DND-41 (cell line): ENCODE measurements at regions not wholly inside any gene's neighbourhood (a gene's known extent, or its start where the extent isn't known, plus 50 kb on each side); places are given as distances from the start of the nearest gene placed in this dataset.
"Not testable (repeated sequence)": the region's sequence is repeated elsewhere in the genome, so short reads cannot be mapped to it uniquely, and the experiment has no call there.

Experiments
- ATAC-seq: fragments of 200-7000 bp; cut with Tn5 transposase; 3 replicates; pipeline ENCODE4 v1.9.1; 2021; ENCODE audit warnings: low read depth; ENCODE audit not compliant: insufficient read depth
- DNase-seq: peaks from one replicate; pipeline ENCODE4 v3.0.0-alpha.2; 2020
- H2AFZ ChIP-seq: 2 replicates; pipeline ENCODE4 v1.6.0; 2012; ENCODE audit warnings: low read depth, low read length
- H3K27ac ChIP-seq: 2 replicates; pipeline ENCODE4 v1.5.1; 2012; ENCODE audit warnings: low read length, inconsistent platforms
- H3K27me3 ChIP-seq: fragments of 200-600 bp; sonication (generic); 2 replicates; pipeline ENCODE4 v1.6.0; 2012; ENCODE audit warnings: low read length, mild to moderate bottlenecking, inconsistent platforms; ENCODE audit not compliant: insufficient read depth, poor library complexity
- H3K36me3 ChIP-seq: 2 replicates; pipeline ENCODE4 v1.5.1; 2012; ENCODE audit warnings: low read length, inconsistent platforms; ENCODE audit not compliant: insufficient read depth
- H3K4me1 ChIP-seq: 2 replicates; pipeline ENCODE4 v1.5.1; 2012; ENCODE audit warnings: mild to moderate bottlenecking, low read length; ENCODE audit not compliant: insufficient read depth
- H3K4me2 ChIP-seq: 2 replicates; pipeline ENCODE4 v1.6.0; 2012; ENCODE audit warnings: mild to moderate bottlenecking, moderate library complexity, low read length, inconsistent platforms; ENCODE audit not compliant: insufficient read depth
- H3K4me3 ChIP-seq, 2 experiments: fragments of 200-600 bp in 1 of 2; shearing (Covaris generic) in 1 of 2; 2 replicates each; pipeline ENCODE4 v1.5.1; 2012 to 2016; ENCODE audit warnings: inconsistent platforms in 2 of 2, low read length in 2 of 2, mild to moderate bottlenecking in 2 of 2, low read depth in 1 of 2, moderate library complexity in 1 of 2
- H3K79me2 ChIP-seq: 2 replicates; pipeline ENCODE4 v1.6.0; 2012; ENCODE audit warnings: low read length, inconsistent platforms; ENCODE audit not compliant: insufficient read depth
- H3K9ac ChIP-seq: 2 replicates; pipeline ENCODE4 v1.6.0; 2012; ENCODE audit warnings: low read depth, mild to moderate bottlenecking, inconsistent platforms, low read length, moderate library complexity
- H3K9me3 ChIP-seq: 2 replicates; pipeline ENCODE4 v1.5.1; 2012; ENCODE audit warnings: low read length, moderate library complexity, mild to moderate bottlenecking, inconsistent platforms; ENCODE audit not compliant: insufficient read depth, severe bottlenecking
- H4K20me1 ChIP-seq: 2 replicates; pipeline ENCODE4 v1.6.0; 2012; ENCODE audit warnings: low read length; ENCODE audit not compliant: insufficient read depth
- CTCF ChIP-seq: IDR thresholded peaks from 2 replicates; pipeline ENCODE4 v1.5.1; 2012; ENCODE audit warnings: borderline replicate concordance, low read length, moderate library complexity, mild to moderate bottlenecking; ENCODE audit not compliant: poor library complexity, severe bottlenecking; ENCODE audit errors: extremely low read depth
- EZH2 ChIP-seq: IDR thresholded peaks from 3 replicates; pipeline ENCODE4 v1.6.1; 2012; ENCODE audit warnings: borderline replicate concordance, low read depth, mild to moderate bottlenecking, moderate library complexity, low read length, inconsistent platforms; ENCODE audit not compliant: severe bottlenecking

- H3K4me2 ChIP-seq: no peak overlapping the region
- no peaks in the 10 kb centered on the region for H3K79me2 ChIP-seq
- no peak overlapping the region for H3K9ac ChIP-seq
- no peak for TF ChIP-seq EZH2
- no peak for TF ChIP-seq CTCF
- no peak for DNase-seq
- no peak for ATAC-seq
- no peaks in the 10 kb centered on the region for H3K36me3 ChIP-seq
- H3K4me1 ChIP-seq: no peaks in the 10 kb centered on the region
- H2AFZ ChIP-seq: no peak overlapping the region
- no peaks in the 10 kb centered on the region for H3K9me3 ChIP-seq
- no peaks in the 10 kb centered on the region for H4K20me1 ChIP-seq
- no peak overlapping the region for H3K4me3 ChIP-seq
- H3K27me3 ChIP-seq: no peaks in the 10 kb centered on the region
- no peak overlapping the region for H3K27ac ChIP-seq
Observed at GRCh38 chr4:25509646-25510045, 132.6 kb downstream of the ANAPC4 start.

DNA sequence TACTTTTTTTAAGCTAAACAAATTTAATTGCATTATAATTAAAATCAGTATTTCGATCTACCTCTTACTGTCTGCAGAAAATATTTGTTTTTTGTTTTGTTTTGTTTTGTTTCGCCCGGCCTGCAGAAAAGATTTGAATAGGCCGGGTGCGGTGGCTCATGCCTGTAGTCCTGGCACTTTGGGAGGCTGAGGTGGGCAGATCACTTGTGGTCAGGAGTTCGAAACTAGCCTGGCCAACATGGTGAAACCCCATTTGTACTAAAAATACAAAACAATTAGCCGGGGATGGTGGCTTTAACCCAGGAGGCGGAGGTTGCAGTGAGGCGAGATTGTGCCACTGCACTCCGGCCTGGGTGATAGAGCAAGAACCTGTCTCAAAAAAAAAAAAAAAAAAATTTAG, 134.8 kb downstream of the ANAPC4 start:
- not testable (repeated sequence) for H3K9ac ChIP-seq, H4K20me1 ChIP-seq, H3K79me2 ChIP-seq, H3K27ac ChIP-seq, H3K9me3 ChIP-seq, H2AFZ ChIP-seq, DNase-seq, H3K27me3 ChIP-seq, H3K4me2 ChIP-seq, H3K4me3 ChIP-seq, H3K36me3 ChIP-seq, ATAC-seq, H3K4me1 ChIP-seq

- DNase-seq: no peak
- TF ChIP-seq EZH2: no peak
- TF ChIP-seq CTCF: no peak
- no peak overlapping the region for H2AFZ ChIP-seq
- no peaks in the 10 kb centered on the region for H4K20me1 ChIP-seq
- no peak for ATAC-seq
- H3K27ac ChIP-seq: no peak overlapping the region
- H3K4me2 ChIP-seq: no peak overlapping the region
- no peak overlapping the region for H3K4me3 ChIP-seq
- no peaks in the 10 kb centered on the region for H3K79me2 ChIP-seq
- H3K36me3 ChIP-seq: no peaks in the 10 kb centered on the region
- no peaks in the 10 kb centered on the region for H3K9me3 ChIP-seq
- H3K4me1 ChIP-seq: no peaks in the 10 kb centered on the region
- no peak overlapping the region for H3K9ac ChIP-seq
- no peaks in the 10 kb centered on the region for H3K27me3 ChIP-seq
Observed at GRCh38 chr4:25513814-25514213, 136.8 kb downstream of the ANAPC4 start.

GRCh38 chr4:25523405-25523804, 132.2 kb upstream of the SLC34A2 start:
- H2AFZ ChIP-seq: no peak overlapping the region
- H3K4me1 ChIP-seq: no peaks in the 10 kb centered on the region
- ATAC-seq (no peak), DNase-seq (no peak)
- H3K9ac ChIP-seq: no peak overlapping the region
- H3K27me3 ChIP-seq: no peaks in the 10 kb centered on the region
- no peaks in the 10 kb centered on the region for H4K20me1 ChIP-seq
- no peak overlapping the region for H3K4me3 ChIP-seq
- no peaks in the 10 kb centered on the region for H3K36me3 ChIP-seq
- TF ChIP-seq EZH2: no peak
- TF ChIP-seq CTCF: no peak
- no peaks in the 10 kb centered on the region for H3K79me2 ChIP-seq
- H3K4me2 ChIP-seq: no peak overlapping the region
- no peak overlapping the region for H3K27ac ChIP-seq
- no peaks in the 10 kb centered on the region for H3K9me3 ChIP-seq
